Upper lobe of right lung (tissue), 1 donor: ENCODE measurements at regions not wholly inside any gene's neighbourhood (a gene's known extent, or its start where the extent isn't known, plus 50 kb on each side); places are given as distances from the start of the nearest gene placed in this dataset.

Experiments
- ATAC-seq: fragments of 200-7000 bp; cut with Tn5 transposase; one replicate; pipeline ENCODE4 v1.9.1; 2020; ENCODE audit warnings: mild to moderate bottlenecking, moderate library complexity
- DNase-seq: peaks from one replicate; pipeline ENCODE4 v3.0.0-alpha.2; 2020
- H3K27ac ChIP-seq: fragments of 200-600 bp; one replicate; pipeline ENCODE4 v1.8.0; 2022
- H3K27me3 ChIP-seq: fragments of 200-600 bp; one replicate; pipeline ENCODE4 v1.8.0; 2022; ENCODE audit warnings: mild to moderate bottlenecking
- H3K36me3 ChIP-seq: fragments of 200-600 bp; one replicate; pipeline ENCODE4 v1.8.0; 2022
- H3K4me1 ChIP-seq: fragments of 200-600 bp; one replicate; pipeline ENCODE4 v1.8.0; 2022
- H3K4me3 ChIP-seq: fragments of 200-600 bp; one replicate; pipeline ENCODE4 v1.8.0; 2022; ENCODE audit warnings: mild to moderate bottlenecking
- H3K9me3 ChIP-seq: fragments of 200-600 bp; one replicate; pipeline ENCODE4 v1.8.0; 2022
- CTCF ChIP-seq: fragments of 200-600 bp; IDR thresholded peaks from one replicate; pipeline ENCODE4 v1.8.0; 2022; ENCODE audit warnings: antibody characterized with exemption
- intact Hi-C: fragments of 100-400 bp; cut with DNase I; formaldehyde crosslinking; loops from one replicate; pipeline ENCODE4 v1.11.0; 2022
- donor health status: DM: no; HTN: yes; CAD: no; lungs with severe emphysema.

DNA sequence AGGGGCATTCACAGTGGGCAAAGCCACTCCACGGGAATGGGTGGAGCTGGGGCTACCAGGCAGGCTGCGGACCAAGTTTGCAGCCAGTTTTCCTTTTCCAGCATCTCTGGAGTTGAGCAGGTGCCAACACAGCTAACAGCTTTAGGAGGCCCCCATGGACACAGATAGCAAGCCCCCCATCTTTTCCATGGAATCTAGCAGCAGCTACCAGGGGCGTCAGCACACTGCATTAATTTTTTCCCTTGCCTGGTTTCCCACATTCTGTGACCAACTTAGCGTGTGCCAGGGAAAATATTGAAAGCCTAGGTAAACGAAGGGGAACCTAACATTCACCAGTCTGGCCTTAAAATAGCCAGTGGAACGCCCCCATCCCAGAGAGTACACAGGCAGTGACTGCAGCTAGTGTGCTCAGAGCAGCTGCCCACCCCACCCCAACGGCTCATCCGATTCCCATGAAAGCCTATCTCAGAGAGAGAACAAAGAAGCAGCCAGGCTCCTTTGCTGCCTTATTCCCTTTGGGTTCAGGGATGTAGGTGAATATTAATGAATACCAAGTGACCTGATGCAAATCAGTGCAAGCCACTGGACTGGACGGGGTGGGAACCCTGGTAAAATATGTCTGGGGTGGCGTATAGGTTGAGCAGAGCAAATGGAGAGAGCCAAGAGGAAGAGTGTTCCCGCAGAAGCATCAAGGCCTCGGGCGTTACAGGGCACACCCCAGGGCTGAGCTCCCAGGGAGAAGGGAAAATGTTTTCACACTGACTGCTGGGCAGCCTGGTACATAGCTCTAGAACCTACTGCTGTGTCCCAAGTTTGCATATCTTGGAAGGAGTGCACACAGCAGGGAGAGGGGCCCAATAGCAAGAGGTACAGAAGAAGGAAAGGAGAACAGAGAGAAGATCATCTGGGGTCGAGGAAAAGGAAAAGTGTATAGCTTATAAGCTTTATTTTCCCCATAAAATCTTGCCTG lies 73.9 kb upstream of the SOX9 start:
- Histone ChIP-seq H3K36me3 (no peaks in the 10 kb centered on the region), H3K27ac (no peak overlapping the region), H3K9me3 (no peaks in the 10 kb centered on the region), H3K4me3 (no peak overlapping the region), H3K4me1 (no peaks in the 10 kb centered on the region), H3K27me3 (no peaks in the 10 kb centered on the region)
- ATAC-seq (no peak), DNase-seq (no peak)
- TF ChIP-seq CTCF: no peak
- intact Hi-C loops: no loop called here

DNA sequence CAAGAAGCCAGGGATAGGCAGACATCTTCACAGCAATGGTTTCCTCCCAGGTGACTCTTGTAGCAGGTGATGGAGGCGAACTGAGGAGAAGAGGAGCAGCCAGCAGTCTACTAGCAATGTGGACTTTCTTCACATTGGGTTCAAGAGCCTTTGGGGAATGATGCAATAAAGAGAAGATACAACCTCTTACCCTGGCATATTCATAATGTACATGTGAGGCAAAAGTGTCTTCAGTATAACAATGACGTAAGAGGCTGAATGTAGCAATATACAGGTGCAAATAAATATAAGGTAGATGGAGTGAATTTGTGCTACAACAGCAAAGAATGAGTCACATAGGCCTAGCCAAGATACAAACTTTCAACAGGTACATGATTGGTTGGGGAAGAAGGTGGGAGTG lies 70.9 kb upstream of the SOX9 start:
- H3K36me3 ChIP-seq: no peaks in the 10 kb centered on the region
- no peak overlapping the region for H3K4me3 ChIP-seq
- no peaks in the 10 kb centered on the region for H3K27me3 ChIP-seq
- TF ChIP-seq CTCF: no peak
- no peaks in the 10 kb centered on the region for H3K4me1 ChIP-seq
- no peak overlapping the region for H3K27ac ChIP-seq
- no peaks in the 10 kb centered on the region for H3K9me3 ChIP-seq
- intact Hi-C loops: no loop called here
- DNase-seq (no peak), ATAC-seq (no peak)

GRCh38 chr17:72053036-72053435 lies 67.8 kb upstream of the SOX9 start:
- no peaks in the 10 kb centered on the region for H3K4me1 ChIP-seq
- no peak for ATAC-seq
- H3K36me3 ChIP-seq: no peaks in the 10 kb centered on the region
- no peak overlapping the region for H3K4me3 ChIP-seq
- no peaks in the 10 kb centered on the region for H3K27me3 ChIP-seq
- no peak overlapping the region for H3K27ac ChIP-seq
- H3K9me3 ChIP-seq: no peaks in the 10 kb centered on the region
- DNase-seq: no peak
- no peak for TF ChIP-seq CTCF
- intact Hi-C loops: no loop called here

DNA sequence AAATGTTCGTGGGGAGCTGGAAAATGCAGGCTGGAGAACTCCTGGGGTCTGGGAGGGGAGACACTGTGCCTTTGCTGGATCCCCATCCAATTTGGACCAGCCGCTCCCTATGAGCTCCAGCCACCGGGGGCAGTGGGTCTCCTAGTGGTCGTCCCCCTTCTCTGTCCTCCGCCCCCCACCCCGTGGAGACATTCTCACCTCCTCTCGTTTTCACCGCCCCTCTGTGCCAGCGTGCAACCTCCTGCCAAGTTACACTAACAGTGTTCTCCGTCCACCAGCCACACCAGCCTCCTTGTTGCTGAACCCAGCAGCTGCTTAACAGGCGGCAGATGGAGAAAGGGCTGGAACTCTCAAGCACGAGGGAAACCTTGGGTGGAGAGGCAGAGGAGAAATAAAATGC lies 67.4 kb upstream of the SOX9 start:
- no peaks in the 10 kb centered on the region for H3K36me3 ChIP-seq
- intact Hi-C loops: no loop called here
- TF ChIP-seq CTCF: no peak
- H3K4me3 ChIP-seq: no peak overlapping the region
- H3K4me1 ChIP-seq: no peaks in the 10 kb centered on the region
- ATAC-seq (no peak), DNase-seq (no peak)
- no peaks in the 10 kb centered on the region for H3K9me3 ChIP-seq
- no peak overlapping the region for H3K27ac ChIP-seq
- H3K27me3 ChIP-seq: no peaks in the 10 kb centered on the region

DNA sequence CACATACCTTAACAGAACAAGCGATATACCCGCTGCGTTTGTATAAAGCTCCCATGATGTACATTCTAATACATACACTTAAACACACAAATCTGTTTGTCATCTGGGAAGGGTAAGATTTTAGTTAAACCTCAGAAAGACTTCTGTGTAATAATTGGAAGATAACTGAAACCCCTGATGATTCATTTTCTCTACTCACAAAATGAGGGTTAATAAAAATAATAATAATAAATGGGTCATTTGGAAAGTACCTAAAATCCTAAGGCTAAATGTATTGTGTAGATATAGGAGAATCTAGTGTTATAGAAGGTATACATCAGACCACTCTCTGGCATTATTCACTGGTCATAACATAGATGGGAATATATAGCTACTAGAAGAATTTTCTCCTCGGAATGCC lies 64.7 kb upstream of the SOX9 start:
- no peak overlapping the region for H3K27ac ChIP-seq
- no peak for DNase-seq
- no peak overlapping the region for H3K4me3 ChIP-seq
- no peaks in the 10 kb centered on the region for H3K27me3 ChIP-seq
- no peaks in the 10 kb centered on the region for H3K9me3 ChIP-seq
- no peak for ATAC-seq
- intact Hi-C loops: no loop called here
- no peaks in the 10 kb centered on the region for H3K4me1 ChIP-seq
- no peak for TF ChIP-seq CTCF
- no peaks in the 10 kb centered on the region for H3K36me3 ChIP-seq
